ENCODE measurements at regions not wholly inside any gene's neighbourhood (a gene's known extent, or its start where the extent isn't known, plus 50 kb on each side); places are given as distances from the start of the nearest gene placed in this dataset.

- H3K9me3 ChIP-seq = no peaks in the 10 kb centered on the region
- no peak for TF ChIP-seq CTCF (IDR thresholded peaks at IDR 0.05)
- H3K4me3 ChIP-seq = no peak overlapping the region
- intact Hi-C loops (cut with DNase I) = no loop called here
- WGBS, 3 donors = 70 to 79% (median 71%) methylated on average over 3 of the region's 3 CpGs
- no peaks in the 10 kb centered on the region for H3K27me3 ChIP-seq
- H3K27ac ChIP-seq = no peak overlapping the region
- H3K36me3 ChIP-seq = no peaks in the 10 kb centered on the region
- H3K4me1 ChIP-seq (ENCODE audit: insufficient read depth) = no peaks in the 10 kb centered on the region
- DNase-seq = no peak
These were observed 571.2 kb upstream of the CFAP20DC start for GRCh38 chr3:59621037-59621436.

- intact Hi-C loops (cut with DNase I) = no loop called here
- Histone ChIP-seq H3K9me3 (no peaks in the 10 kb centered on the region), H3K27ac (no peak overlapping the region), H3K36me3 (no peaks in the 10 kb centered on the region), H3K27me3 (no peaks in the 10 kb centered on the region), H3K4me3 (no peak overlapping the region), H3K4me1 (ENCODE audit: insufficient read depth) (no peaks in the 10 kb centered on the region)
- TF ChIP-seq POLR2A (IDR thresholded peaks at IDR 0.05) (no peak), CTCF (IDR thresholded peaks at IDR 0.05) (no peak), EP300 (IDR thresholded peaks at IDR 0.05) (no peak)
- 64 to 78% (median 73%) methylated on average over 4 of the region's 4 CpGs for WGBS, 3 donors
- DNase-seq = no peak
These were observed 570.5 kb upstream of the CFAP20DC start for GRCh38 chr3:59620325-59620724.

GRCh38 chr3:59612444-59612715 is 562.6 kb upstream of the CFAP20DC start:
- intact Hi-C loops (cut with DNase I) = no loop called here
- no peaks in the 10 kb centered on the region for H3K9me3 ChIP-seq
- H3K4me1 ChIP-seq (ENCODE audit: insufficient read depth) = no peaks in the 10 kb centered on the region
- WGBS, 3 donors = 89 to 95% (median 90%) methylated on average over 2 of the region's 2 CpGs
- TF ChIP-seq CTCF (IDR thresholded peaks at IDR 0.05) (no peak), EP300 (IDR thresholded peaks at IDR 0.05) (no peak), POLR2A (IDR thresholded peaks at IDR 0.05) (no peak)
- no peak overlapping the region for H3K27ac ChIP-seq
- H3K4me3 ChIP-seq = no peak overlapping the region
- no peak for DNase-seq
- H3K27me3 ChIP-seq = no peaks in the 10 kb centered on the region
- no peaks in the 10 kb centered on the region for H3K36me3 ChIP-seq

GRCh38 chr3:59611649-59612443 is 562.0 kb upstream of the CFAP20DC start:
- Histone ChIP-seq H3K27me3 (no peaks in the 10 kb centered on the region), H3K9me3 (no peaks in the 10 kb centered on the region), H3K36me3 (no peaks in the 10 kb centered on the region), H3K27ac (no peak overlapping the region), H3K4me1 (ENCODE audit: insufficient read depth) (no peaks in the 10 kb centered on the region), H3K4me3 (no peak overlapping the region)
- TF ChIP-seq CTCF (IDR thresholded peaks at IDR 0.05) (no peak), POLR2A (IDR thresholded peaks at IDR 0.05) (no peak), EP300 (IDR thresholded peaks at IDR 0.05) (no peak)
- intact Hi-C loops (cut with DNase I) = no loop called here
- 52 to 59% (median 53%) methylated on average over 7 of the region's 7 CpGs for WGBS, 3 donors
- no peak for DNase-seq
